PFSK-1 (cell line): ENCODE measurements at regions not wholly inside any gene's neighbourhood (a gene's known extent, or its start where the extent isn't known, plus 50 kb on each side); places are given as distances from the start of the nearest gene placed in this dataset.

Experiments used
- FOXP2 ChIP-seq: optimal IDR thresholded peaks from 2 replicates; pipeline ENCODE3; 2011; ENCODE audit warnings: borderline replicate concordance, control low read depth, inconsistent platforms; ENCODE audit not compliant: insufficient read depth; ENCODE audit errors: extremely low read length, extremely low read depth
- POLR2AphosphoS5 ChIP-seq: IDR thresholded peaks from 2 replicates; pipeline ENCODE4 v1.6.1; 2012; ENCODE audit warnings: low read depth, mild to moderate bottlenecking, control low read depth, low read length, moderate library complexity
- SIN3A ChIP-seq: IDR thresholded peaks from 2 replicates; pipeline ENCODE4 v1.6.1; 2012; ENCODE audit warnings: mild to moderate bottlenecking, low read length, moderate library complexity, borderline replicate concordance; ENCODE audit not compliant: insufficient read depth
- TAF1 ChIP-seq: IDR thresholded peaks from 2 replicates; pipeline ENCODE4 v1.6.1; 2012; ENCODE audit warnings: low read length, control low read depth, borderline replicate concordance; ENCODE audit not compliant: insufficient read depth
- TF ChIP-seq, protein P1 (sequence below), 2 experiments: IDR thresholded peaks; 2 replicates each; pipeline versions ENCODE4 v1.6.1 to v1.8.0; 2011 to 2012; ENCODE audit warnings: low read depth in 2 of 2, low read length in 2 of 2, control low read depth in 1 of 2, inconsistent platforms in 1 of 2, mild to moderate bottlenecking in 1 of 2, moderate library complexity in 1 of 2; ENCODE audit not compliant: insufficient read depth in 1 of 2

- TF ChIP-seq SIN3A (no peak), FOXP2 (no peak), POLR2AphosphoS5 (no peak), TAF1 (no peak)
- TF ChIP-seq, protein P1, sequence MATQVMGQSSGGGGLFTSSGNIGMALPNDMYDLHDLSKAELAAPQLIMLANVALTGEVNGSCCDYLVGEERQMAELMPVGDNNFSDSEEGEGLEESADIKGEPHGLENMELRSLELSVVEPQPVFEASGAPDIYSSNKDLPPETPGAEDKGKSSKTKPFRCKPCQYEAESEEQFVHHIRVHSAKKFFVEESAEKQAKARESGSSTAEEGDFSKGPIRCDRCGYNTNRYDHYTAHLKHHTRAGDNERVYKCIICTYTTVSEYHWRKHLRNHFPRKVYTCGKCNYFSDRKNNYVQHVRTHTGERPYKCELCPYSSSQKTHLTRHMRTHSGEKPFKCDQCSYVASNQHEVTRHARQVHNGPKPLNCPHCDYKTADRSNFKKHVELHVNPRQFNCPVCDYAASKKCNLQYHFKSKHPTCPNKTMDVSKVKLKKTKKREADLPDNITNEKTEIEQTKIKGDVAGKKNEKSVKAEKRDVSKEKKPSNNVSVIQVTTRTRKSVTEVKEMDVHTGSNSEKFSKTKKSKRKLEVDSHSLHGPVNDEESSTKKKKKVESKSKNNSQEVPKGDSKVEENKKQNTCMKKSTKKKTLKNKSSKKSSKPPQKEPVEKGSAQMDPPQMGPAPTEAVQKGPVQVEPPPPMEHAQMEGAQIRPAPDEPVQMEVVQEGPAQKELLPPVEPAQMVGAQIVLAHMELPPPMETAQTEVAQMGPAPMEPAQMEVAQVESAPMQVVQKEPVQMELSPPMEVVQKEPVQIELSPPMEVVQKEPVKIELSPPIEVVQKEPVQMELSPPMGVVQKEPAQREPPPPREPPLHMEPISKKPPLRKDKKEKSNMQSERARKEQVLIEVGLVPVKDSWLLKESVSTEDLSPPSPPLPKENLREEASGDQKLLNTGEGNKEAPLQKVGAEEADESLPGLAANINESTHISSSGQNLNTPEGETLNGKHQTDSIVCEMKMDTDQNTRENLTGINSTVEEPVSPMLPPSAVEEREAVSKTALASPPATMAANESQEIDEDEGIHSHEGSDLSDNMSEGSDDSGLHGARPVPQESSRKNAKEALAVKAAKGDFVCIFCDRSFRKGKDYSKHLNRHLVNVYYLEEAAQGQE (IDR thresholded peaks at IDR 0.05; ENCODE audit: insufficient read depth in 1 of 2, low read depth in 2 of 2, low read length in 2 of 2), result no peak
These were observed 1540.5 kb downstream of the UQCRFS1 start for GRCh38 chr19:27672309-27673047.

DNA sequence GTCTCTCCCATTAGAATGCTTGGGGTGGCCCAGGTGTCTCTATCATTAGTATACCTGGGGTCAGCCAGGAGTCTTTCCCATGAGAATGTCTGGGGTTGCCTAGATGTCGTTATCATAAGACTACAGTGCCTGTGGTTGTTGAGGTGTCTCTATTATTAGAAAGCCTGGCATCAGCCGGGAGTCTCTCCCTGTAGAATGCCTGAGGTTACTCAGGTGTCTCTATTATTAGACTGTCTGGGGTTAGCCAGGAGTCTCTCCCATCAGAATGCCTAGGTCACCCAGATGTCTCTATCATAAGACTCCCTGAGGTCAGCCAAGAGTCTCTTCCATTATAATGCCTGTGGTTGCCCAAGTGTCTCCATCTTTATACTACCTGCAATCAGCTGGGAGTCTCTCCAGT is 1541.1 kb downstream of the UQCRFS1 start:
- TF ChIP-seq SIN3A, result no peak
- TF ChIP-seq TAF1, result no peak
- TF ChIP-seq FOXP2, result no peak
- TF ChIP-seq, protein P1 (IDR thresholded peaks at IDR 0.05; ENCODE audit: insufficient read depth in 1 of 2, low read depth in 2 of 2, low read length in 2 of 2), result no peak
- TF ChIP-seq POLR2AphosphoS5, result no peak

GRCh38 chr19:27660428-27660827 is 1552.5 kb downstream of the UQCRFS1 start:
- TF ChIP-seq TAF1 (no peak), SIN3A (no peak), POLR2AphosphoS5 (no peak), FOXP2 (no peak)
- TF ChIP-seq, protein P1 (IDR thresholded peaks at IDR 0.05; ENCODE audit: insufficient read depth in 1 of 2, low read depth in 2 of 2, low read length in 2 of 2), result no peak

DNA sequence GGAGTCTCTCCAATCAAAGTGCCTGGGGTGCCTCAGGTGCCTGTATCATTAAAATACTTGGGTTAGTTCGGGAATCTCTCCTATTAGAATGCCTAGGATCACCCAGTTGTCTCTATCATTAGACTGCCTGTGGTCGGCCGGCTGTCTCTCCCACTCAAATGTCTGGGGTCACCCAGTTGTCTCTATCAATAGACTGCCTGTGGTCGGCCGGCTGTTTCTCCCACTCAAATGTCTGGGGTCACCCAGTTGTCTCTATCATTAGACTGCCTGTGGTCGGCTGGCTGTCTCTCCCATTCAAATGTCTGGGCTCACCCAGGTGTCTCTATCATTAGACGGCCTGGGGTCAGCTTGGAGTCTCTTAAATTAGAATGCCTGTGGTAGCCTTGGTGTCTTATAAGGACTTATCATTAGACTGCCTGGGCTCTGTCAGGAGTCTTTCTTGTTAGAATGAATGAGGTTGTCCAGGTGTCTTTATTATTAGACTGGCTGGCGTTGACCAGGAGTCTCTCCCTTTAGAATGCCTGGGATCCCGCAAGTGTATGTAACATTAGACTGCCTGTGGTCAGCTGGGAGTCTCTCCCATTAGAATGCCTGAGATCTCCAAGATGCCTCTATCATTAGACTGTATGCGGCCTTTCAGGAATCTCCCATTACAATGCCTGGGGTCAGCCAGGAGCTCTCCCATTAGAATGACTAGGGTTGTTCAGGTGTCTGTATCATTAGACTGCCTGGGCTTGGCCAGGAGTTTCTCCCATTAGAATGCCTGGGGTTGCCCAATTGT is 1555.5 kb downstream of the UQCRFS1 start:
- TF ChIP-seq SIN3A (no peak), FOXP2 (no peak), POLR2AphosphoS5 (no peak), TAF1 (no peak)
- TF ChIP-seq, protein P1 (IDR thresholded peaks at IDR 0.05; ENCODE audit: insufficient read depth in 1 of 2, low read depth in 2 of 2, low read length in 2 of 2), result no peak
